Natural killer cell (primary cell): ENCODE measurements at regions not wholly inside any gene's neighbourhood (a gene's known extent, or its start where the extent isn't known, plus 50 kb on each side); places are given as distances from the start of the nearest gene placed in this dataset.

Experiments used
- ATAC-seq, 3 donors: fragments of 150-1000 bp in 2 of 3; fragments of 200-7000 bp in 1 of 3; cut with Tn5 transposase; 1 replicate in 1 of 3; 2 replicates in 2 of 3; pipeline ENCODE4 v1.10.0; 2021; ENCODE audit warnings: mild to moderate bottlenecking in 2 of 3, moderate library complexity in 2 of 3
- DNase-seq, 2 donors: peaks; one replicate each; pipeline versions ENCODE4 v3.0.0 to v3.0.0-alpha.2; 2013 to 2021; ENCODE audit warnings: mixed read lengths in 1 of 2
- H3K27ac ChIP-seq: one replicate; pipeline ENCODE4 v1.5.1; 2013; ENCODE audit warnings: mild to moderate bottlenecking, low read length
- H3K27me3 ChIP-seq: one replicate; pipeline ENCODE4 v1.6.1; 2013; ENCODE audit warnings: low read length; ENCODE audit not compliant: control insufficient read depth, insufficient read depth
- H3K36me3 ChIP-seq: one replicate; pipeline ENCODE4 v1.6.1; 2013; ENCODE audit warnings: low read length; ENCODE audit not compliant: control insufficient read depth, insufficient read depth
- H3K4me1 ChIP-seq: one replicate; pipeline ENCODE4 v1.6.1; 2013; ENCODE audit warnings: low read length; ENCODE audit not compliant: control insufficient read depth, insufficient read depth
- H3K4me3 ChIP-seq: one replicate; pipeline ENCODE4 v1.5.1; 2013; ENCODE audit warnings: low read length
- H3K9me3 ChIP-seq: one replicate; pipeline ENCODE4 v1.6.1; 2013; ENCODE audit warnings: low read length; ENCODE audit not compliant: control insufficient read depth, insufficient read depth
- H3K27ac Mint-ChIP-seq, 2 donors: one replicate each; pipeline ENCODE4 v1.8.0; 2022; ENCODE audit warnings: mild to moderate bottlenecking in 2 of 2, mixed read lengths in 2 of 2, moderate library complexity in 1 of 2
- H3K27me3 Mint-ChIP-seq, 2 donors: one replicate each; pipeline ENCODE4 v1.8.0; 2022; ENCODE audit warnings: low read depth in 2 of 2, mixed read lengths in 2 of 2
- H3K36me3 Mint-ChIP-seq: one replicate; pipeline ENCODE4 v1.8.0; 2022; ENCODE audit warnings: mixed read lengths
- H3K4me1 Mint-ChIP-seq, 2 donors: one replicate each; pipeline ENCODE4 v1.8.0; 2022; ENCODE audit warnings: mixed read lengths in 2 of 2
- H3K4me3 Mint-ChIP-seq: one replicate; pipeline ENCODE4 v1.8.0; 2022; ENCODE audit warnings: mild to moderate bottlenecking, moderate library complexity, mixed read lengths
- H3K9me3 Mint-ChIP-seq, 2 donors: one replicate each; pipeline ENCODE4 v1.8.0; 2022; ENCODE audit warnings: mixed read lengths in 2 of 2
- WGBS: methylation state at CpG from one replicate; pipeline ENCODE4 v1.1.7; 2013; ENCODE audit warnings: missing lambda C conversion rate; ENCODE audit not compliant: insufficient coverage; 5-methylcytosine and 5-hydroxymethylcytosine counted together
- intact Hi-C: fragments of 100-400 bp; cut with micrococcal nuclease; formaldehyde crosslinking; loops from one replicate; pipeline ENCODE4 v1.14.2; 2022
- TF ChIP-seq, protein P1 (sequence below): fragments of 200-600 bp; IDR thresholded peaks from one replicate; pipeline ENCODE4 v1.8.0; 2022; ENCODE audit warnings: antibody characterized with exemption

DNA sequence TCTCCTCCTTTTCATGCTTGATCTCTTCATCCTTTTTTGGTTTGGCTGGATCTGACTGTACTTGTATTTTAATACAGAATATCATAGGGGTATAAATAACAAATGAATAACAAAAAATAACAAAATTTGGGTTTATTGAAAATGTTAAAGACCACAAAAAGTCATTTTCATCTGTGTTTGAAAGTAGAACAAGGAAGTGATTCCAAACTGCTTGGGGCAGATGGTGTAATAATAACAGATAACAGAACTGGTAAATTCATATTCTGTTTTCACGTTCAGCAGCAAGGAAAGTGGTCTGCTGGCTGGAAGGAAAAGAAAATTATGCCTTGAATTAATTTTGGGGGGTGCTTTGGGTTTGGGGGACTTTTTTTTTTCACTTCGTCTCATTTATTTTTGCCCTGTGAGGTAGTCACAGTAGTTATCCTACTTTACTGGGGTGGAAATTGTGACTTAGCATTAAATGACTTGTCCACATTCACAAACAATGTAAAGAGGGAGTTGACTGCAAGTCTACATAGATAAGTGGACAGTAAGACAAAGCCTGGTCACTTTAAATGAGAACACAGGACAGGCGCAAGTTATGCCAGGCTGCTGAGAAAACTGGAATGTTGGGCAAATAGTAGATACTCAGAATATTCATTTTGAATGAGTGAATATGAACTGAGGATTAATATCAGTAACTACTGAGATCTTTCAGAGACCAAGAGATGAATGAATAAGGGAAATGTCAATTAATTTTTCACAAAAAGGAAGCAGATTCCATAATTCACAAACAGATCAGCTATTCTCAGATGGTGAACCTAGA is 193.9 kb upstream of the CITED2 start:
- Mint-ChIP-seq H3K9me3 (no peaks in the 10 kb centered on the region), H3K4me3 (no peak overlapping the region), H3K27ac (no peak overlapping the region), H3K4me1 (no peaks in the 10 kb centered on the region), H3K27me3 (no peaks in the 10 kb centered on the region), H3K36me3 (no peaks in the 10 kb centered on the region)
- TF ChIP-seq, protein P1, sequence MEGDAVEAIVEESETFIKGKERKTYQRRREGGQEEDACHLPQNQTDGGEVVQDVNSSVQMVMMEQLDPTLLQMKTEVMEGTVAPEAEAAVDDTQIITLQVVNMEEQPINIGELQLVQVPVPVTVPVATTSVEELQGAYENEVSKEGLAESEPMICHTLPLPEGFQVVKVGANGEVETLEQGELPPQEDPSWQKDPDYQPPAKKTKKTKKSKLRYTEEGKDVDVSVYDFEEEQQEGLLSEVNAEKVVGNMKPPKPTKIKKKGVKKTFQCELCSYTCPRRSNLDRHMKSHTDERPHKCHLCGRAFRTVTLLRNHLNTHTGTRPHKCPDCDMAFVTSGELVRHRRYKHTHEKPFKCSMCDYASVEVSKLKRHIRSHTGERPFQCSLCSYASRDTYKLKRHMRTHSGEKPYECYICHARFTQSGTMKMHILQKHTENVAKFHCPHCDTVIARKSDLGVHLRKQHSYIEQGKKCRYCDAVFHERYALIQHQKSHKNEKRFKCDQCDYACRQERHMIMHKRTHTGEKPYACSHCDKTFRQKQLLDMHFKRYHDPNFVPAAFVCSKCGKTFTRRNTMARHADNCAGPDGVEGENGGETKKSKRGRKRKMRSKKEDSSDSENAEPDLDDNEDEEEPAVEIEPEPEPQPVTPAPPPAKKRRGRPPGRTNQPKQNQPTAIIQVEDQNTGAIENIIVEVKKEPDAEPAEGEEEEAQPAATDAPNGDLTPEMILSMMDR, result no peak
- no peak overlapping the region for H3K27ac ChIP-seq
- DNase-seq (no peak), ATAC-seq (no peak)
- 76% methylated on average over 3 of the region's 3 CpGs for WGBS
- H3K9me3 ChIP-seq, result no peaks in the 10 kb centered on the region
- H3K4me1 ChIP-seq, result no peaks in the 10 kb centered on the region
- intact Hi-C loops, result no loop called here
- H3K36me3 ChIP-seq, result no peaks in the 10 kb centered on the region
- H3K4me3 ChIP-seq, result no peak overlapping the region
- no peaks in the 10 kb centered on the region for H3K27me3 ChIP-seq

DNA sequence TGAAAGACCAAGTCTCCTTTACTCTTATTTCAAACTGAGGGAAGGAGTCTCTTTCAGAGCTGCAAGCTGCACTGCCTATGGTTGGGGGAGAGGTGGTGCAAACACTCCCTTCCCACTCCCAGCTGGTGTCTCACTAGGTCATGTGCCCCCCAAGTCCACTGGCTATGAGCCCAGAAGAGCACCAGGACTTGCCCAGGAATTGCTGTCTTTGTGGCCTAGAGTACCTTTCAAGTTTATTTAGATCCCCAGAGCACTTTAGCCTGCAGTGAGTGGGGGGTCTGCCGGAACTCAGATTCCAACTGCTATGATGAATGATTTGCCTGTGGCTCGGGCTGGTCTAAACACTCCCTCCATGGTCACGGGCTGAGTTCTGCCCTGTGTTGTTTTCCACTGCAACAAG is 192.6 kb upstream of the CITED2 start:
- Histone ChIP-seq H3K4me3 (no peak overlapping the region), H3K36me3 (no peaks in the 10 kb centered on the region), H3K27ac (no peak overlapping the region), H3K9me3 (no peaks in the 10 kb centered on the region), H3K4me1 (no peaks in the 10 kb centered on the region), H3K27me3 (no peaks in the 10 kb centered on the region)
- Mint-ChIP-seq H3K4me3 (no peak overlapping the region), H3K27me3 (no peaks in the 10 kb centered on the region), H3K36me3 (no peaks in the 10 kb centered on the region), H3K4me1 (no peaks in the 10 kb centered on the region), H3K9me3 (no peaks in the 10 kb centered on the region), H3K27ac (no peak overlapping the region)
- TF ChIP-seq, protein P1, result no peak
- no peak for DNase-seq
- intact Hi-C loops, result no loop called here
- no peak for ATAC-seq
- WGBS, result 92% methylated on average over 3 of the region's 3 CpGs

DNA sequence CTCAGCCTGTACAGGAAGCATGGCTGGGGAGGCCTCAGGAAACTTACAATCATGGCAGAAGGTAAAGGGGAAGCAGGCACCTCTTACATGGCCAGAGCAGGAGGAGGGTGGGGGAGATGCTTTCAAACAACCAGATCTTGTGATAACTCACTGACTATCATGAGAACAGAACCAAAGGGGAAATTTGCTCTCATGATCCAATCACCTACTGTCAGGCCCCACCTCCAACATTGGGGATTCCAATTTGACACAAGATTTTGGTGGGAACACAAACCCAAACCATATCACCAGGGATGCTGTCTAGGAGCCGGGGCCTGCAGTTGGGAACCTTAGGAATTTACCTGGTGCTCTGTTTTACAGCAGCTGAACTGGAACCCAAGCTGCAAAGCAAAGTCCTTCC is 191.1 kb upstream of the CITED2 start:
- TF ChIP-seq, protein P1, result no peak
- no peaks in the 10 kb centered on the region for H3K9me3 ChIP-seq
- Mint-ChIP-seq H3K27ac (no peak overlapping the region), H3K9me3 (peaks cover 0 to 2% of the 10 kb centered on the region in 2 donors), H3K4me3 (no peak overlapping the region), H3K36me3 (peaks cover 7% of the 10 kb centered on the region), H3K4me1 (no peaks in the 10 kb centered on the region), H3K27me3 (no peaks in the 10 kb centered on the region)
- no peak overlapping the region for H3K4me3 ChIP-seq
- no peaks in the 10 kb centered on the region for H3K4me1 ChIP-seq
- H3K27ac ChIP-seq, result no peak overlapping the region
- H3K36me3 ChIP-seq, result no peaks in the 10 kb centered on the region
- no peaks in the 10 kb centered on the region for H3K27me3 ChIP-seq
- no peak for DNase-seq
- intact Hi-C loops, result no loop called here
- ATAC-seq, result no peak
- WGBS, result 0% methylated on average over 1 of the region's 1 CpG

DNA sequence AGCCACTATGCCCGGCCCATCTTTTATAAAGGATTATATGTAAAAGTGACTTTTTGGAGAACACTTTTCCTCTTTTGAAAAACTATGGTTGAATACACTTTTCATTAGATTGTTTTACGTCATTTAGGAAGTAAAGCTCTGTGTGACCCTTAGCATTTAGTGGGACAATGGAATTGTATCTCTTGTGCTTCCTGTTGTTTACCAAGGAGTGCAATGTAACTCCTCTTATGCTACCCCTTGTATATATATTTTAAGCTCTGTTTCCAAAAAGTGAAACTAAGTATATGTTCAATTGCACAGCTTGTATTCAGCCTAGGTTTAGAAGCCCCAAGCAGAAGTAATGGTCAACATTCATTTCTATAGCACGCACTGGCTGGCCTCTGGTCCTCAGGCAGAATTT is 183.1 kb upstream of the CITED2 start:
- Mint-ChIP-seq H3K4me3 (no peak overlapping the region), H3K36me3 (peaks cover 10% of the 10 kb centered on the region), H3K4me1 (no peaks in the 10 kb centered on the region), H3K27me3 (no peaks in the 10 kb centered on the region), H3K27ac (no peak overlapping the region), H3K9me3 (peaks cover 0 to 2% of the 10 kb centered on the region in 2 donors)
- no peak for DNase-seq
- Histone ChIP-seq H3K4me1 (no peaks in the 10 kb centered on the region), H3K27ac (no peak overlapping the region), H3K4me3 (no peak overlapping the region), H3K9me3 (no peaks in the 10 kb centered on the region), H3K27me3 (no peaks in the 10 kb centered on the region), H3K36me3 (no peaks in the 10 kb centered on the region)
- WGBS, result 93% methylated on average over 3 of the region's 3 CpGs
- intact Hi-C loops, result no loop called here
- ATAC-seq, result no peak
- TF ChIP-seq, protein P1, result no peak
